CD14-positive monocyte (primary cell): ENCODE measurements at regions not wholly inside any gene's neighbourhood (a gene's known extent, or its start where the extent isn't known, plus 50 kb on each side); places are given as distances from the start of the nearest gene placed in this dataset.
A peak's percentile ranks its signal among the peaks of the same experiment; 100 is the strongest.

ENCODE experiments used
- DNase-seq, 3 donors: peaks; one replicate each; pipeline ENCODE4 v3.0.0-alpha.2; 2011 to 2022
- H2AFZ ChIP-seq: 2 replicates; pipeline ENCODE4 v1.6.0; 2012; ENCODE audit warnings: mild to moderate bottlenecking, low read depth, low read length, inconsistent platforms; ENCODE audit not compliant: insufficient read depth, poor library complexity, severe bottlenecking
- H3K27ac ChIP-seq, 2 donors: 1 replicate in 1 of 2; 2 replicates in 1 of 2; pipeline ENCODE4 v1.5.1; 2012 to 2013; ENCODE audit warnings: low read length in 2 of 2, control low read depth in 1 of 2, inconsistent platforms in 1 of 2, low read depth in 1 of 2, mild to moderate bottlenecking in 1 of 2
- H3K27me3 ChIP-seq, 2 donors: one replicate each; pipeline versions ENCODE4 v1.6.0 to v1.6.1; 2011 to 2013; ENCODE audit warnings: low read length in 2 of 2; ENCODE audit not compliant: control insufficient read depth in 2 of 2, insufficient read depth in 2 of 2
- H3K36me3 ChIP-seq, 2 donors: replicated peaks in 1 of 2; 1 replicate in 1 of 2; 2 replicates in 1 of 2; pipeline versions ENCODE4 v1.5.1 to v1.6.1; 2012 to 2013; ENCODE audit warnings: low read length in 2 of 2, control low read depth in 1 of 2, inconsistent platforms in 1 of 2, mild to moderate bottlenecking in 1 of 2; ENCODE audit not compliant: insufficient read depth in 2 of 2, control insufficient read depth in 1 of 2
- H3K4me1 ChIP-seq, 2 donors: 1 replicate in 1 of 2; 2 replicates in 1 of 2; pipeline versions ENCODE4 v1.5.1 to v1.6.1; 2012 to 2013; ENCODE audit warnings: low read length in 2 of 2, control low read depth in 1 of 2, inconsistent platforms in 1 of 2, mild to moderate bottlenecking in 1 of 2, moderate library complexity in 1 of 2; ENCODE audit not compliant: insufficient read depth in 2 of 2, control insufficient read depth in 1 of 2
- H3K4me2 ChIP-seq: replicated peaks from 2 replicates; pipeline ENCODE3; 2012; ENCODE audit warnings: low read length, moderate library complexity, mild to moderate bottlenecking; ENCODE audit not compliant: poor library complexity, severe bottlenecking; ENCODE audit errors: extremely low read depth
- H3K4me3 ChIP-seq, 3 experiments: fragments of 200-600 bp in 1 of 3; sonication (generic) in 1 of 3; replicated peaks in 1 of 3; 1 replicate in 2 of 3; 2 replicates in 1 of 3; pipeline ENCODE4 v1.5.1; 2011 to 2013; ENCODE audit warnings: low read length in 3 of 3, mild to moderate bottlenecking in 3 of 3, control low read depth in 2 of 3, low read depth in 2 of 3, inconsistent platforms in 1 of 3, moderate library complexity in 1 of 3
- H3K79me2 ChIP-seq: 2 replicates; pipeline ENCODE4 v1.6.0; 2012; ENCODE audit warnings: mild to moderate bottlenecking, control low read depth, inconsistent platforms, low read length, moderate library complexity; ENCODE audit not compliant: insufficient read depth
- H3K9ac ChIP-seq: 2 replicates; pipeline ENCODE4 v1.6.0; 2017; ENCODE audit warnings: low read length, mild to moderate bottlenecking; ENCODE audit not compliant: insufficient read depth, poor library complexity, severe bottlenecking
- H3K9me3 ChIP-seq, 2 donors: replicated peaks in 1 of 2; 1 replicate in 1 of 2; 2 replicates in 1 of 2; pipeline versions ENCODE4 v1.5.1 to v1.6.1; 2012 to 2013; ENCODE audit warnings: low read length in 2 of 2, control low read depth in 1 of 2; ENCODE audit not compliant: control insufficient read depth in 1 of 2, insufficient read depth in 1 of 2
- H4K20me1 ChIP-seq: 2 replicates; pipeline ENCODE4 v1.6.0; 2012; ENCODE audit warnings: mild to moderate bottlenecking, low read length, control low read depth, moderate library complexity; ENCODE audit not compliant: insufficient read depth
- H3K27ac Mint-ChIP-seq, 7 donors: one replicate each; pipeline ENCODE4 v1.8.0; 2020; ENCODE audit warnings: mild to moderate bottlenecking in 7 of 7, mixed read lengths in 7 of 7, moderate library complexity in 6 of 7, inconsistent platforms in 2 of 7
- H3K27me3 Mint-ChIP-seq, 3 donors: one replicate each; pipeline ENCODE4 v1.8.0; 2021 to 2022; ENCODE audit warnings: low read depth in 3 of 3, mild to moderate bottlenecking in 3 of 3, mixed read lengths in 3 of 3, moderate library complexity in 3 of 3, inconsistent platforms in 1 of 3
- H3K36me3 Mint-ChIP-seq, 2 donors: one replicate each; pipeline ENCODE4 v1.8.0; 2020; ENCODE audit warnings: mixed read lengths in 2 of 2, inconsistent platforms in 1 of 2, mild to moderate bottlenecking in 1 of 2
- H3K4me1 Mint-ChIP-seq: one replicate; pipeline ENCODE4 v1.8.0; 2020; ENCODE audit warnings: mild to moderate bottlenecking, mixed read lengths
- H3K4me3 Mint-ChIP-seq, 2 donors: one replicate each; pipeline ENCODE4 v1.8.0; 2020; ENCODE audit warnings: mild to moderate bottlenecking in 2 of 2, mixed read lengths in 2 of 2, moderate library complexity in 1 of 2
- H3K9me3 Mint-ChIP-seq, 7 donors: one replicate each; pipeline ENCODE4 v1.8.0; 2020 to 2022; ENCODE audit warnings: mixed read lengths in 7 of 7, mild to moderate bottlenecking in 6 of 7, moderate library complexity in 6 of 7, inconsistent platforms in 2 of 7
- CTCF ChIP-seq: fragments of 200-600 bp; IDR thresholded peaks from one replicate; pipeline ENCODE4 v1.8.0; 2022; ENCODE audit warnings: antibody characterized with exemption, mild to moderate bottlenecking
- WGBS: methylation state at CpG from one replicate; pipeline ENCODE4 v1.1.5; 2013; ENCODE audit warnings: missing lambda C conversion rate; ENCODE audit not compliant: insufficient coverage; 5-methylcytosine and 5-hydroxymethylcytosine counted together
- intact Hi-C, 2 donors: fragments of 100-400 bp; cut with micrococcal nuclease; formaldehyde crosslinking; loops; one replicate each; pipeline versions ENCODE4 v1.15.0 to v1.15.1; 2023

DNA sequence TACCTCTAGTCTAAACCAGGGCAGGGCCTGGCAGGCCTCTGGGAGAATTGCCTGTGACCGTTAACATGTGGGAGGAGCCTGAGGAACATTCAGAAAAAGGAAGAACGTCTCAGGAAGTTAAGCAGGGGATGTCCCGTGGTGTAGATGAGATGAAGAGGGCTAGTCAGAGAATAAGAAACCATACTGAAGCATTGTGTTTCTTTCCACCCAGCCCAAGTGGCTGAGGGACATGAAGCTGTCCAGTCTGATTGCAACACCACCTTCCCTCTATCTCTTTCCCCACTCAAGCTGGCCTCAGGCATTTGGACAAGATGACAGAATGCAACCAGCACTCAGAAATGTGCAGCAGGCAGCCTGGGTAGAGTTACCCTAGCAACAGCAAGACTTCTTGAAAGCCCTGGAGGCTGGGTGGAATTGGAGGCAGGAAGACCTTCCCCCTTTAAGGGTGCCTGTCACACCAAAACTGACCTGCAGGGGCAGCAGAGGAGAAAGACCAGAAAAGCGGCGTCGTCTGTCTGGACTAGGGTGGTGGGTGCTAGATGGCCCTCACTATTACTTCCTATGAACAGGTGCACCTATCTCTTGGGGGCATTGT, 186.1 kb downstream of the UNC5CL start:
- Histone ChIP-seq H4K20me1 (no peaks in the 10 kb centered on the region), H3K27ac (no peak overlapping the region), H3K27me3 (no peaks in the 10 kb centered on the region), H3K9me3 (no peaks in the 10 kb centered on the region), H3K4me2 (no peak overlapping the region), H3K9ac (no peak overlapping the region), H3K4me3 (no peak overlapping the region), H2AFZ (no peak overlapping the region), H3K4me1 (peaks cover 3 to 5% of the 10 kb centered on the region in 2 donors), H3K36me3 (no peaks in the 10 kb centered on the region), H3K79me2 (no peaks in the 10 kb centered on the region)
- H3K4me3 Mint-ChIP-seq, result no peak overlapping the region
- H3K4me1 Mint-ChIP-seq, result peaks cover 8% of the 10 kb centered on the region
- no peaks in the 10 kb centered on the region for H3K36me3 Mint-ChIP-seq
- DNase-seq, result peak; percentile 8 to 60 (median 34)
- WGBS, result 0% methylated on average over 1 of the region's 6 CpGs
- H3K27ac Mint-ChIP-seq, result peak overlapping the region in 4 of 7 donors; percentile 2 to 75 (median 52)
- peak; percentile 42 for TF ChIP-seq CTCF
- peaks cover 1 to 8% (median 6%) of the 10 kb centered on the region in 3 donors for H3K27me3 Mint-ChIP-seq
- peaks cover 0 to 7% (median 0%) of the 10 kb centered on the region in 7 donors for H3K9me3 Mint-ChIP-seq
- intact Hi-C loops, result no loop called here

- Histone ChIP-seq H3K79me2 (no peaks in the 10 kb centered on the region), H3K4me1 (peaks cover 3 to 5% of the 10 kb centered on the region in 2 donors), H3K4me3 (no peak overlapping the region), H3K27ac (no peak overlapping the region), H4K20me1 (no peaks in the 10 kb centered on the region), H3K9ac (no peak overlapping the region), H3K36me3 (no peaks in the 10 kb centered on the region), H3K27me3 (no peaks in the 10 kb centered on the region), H3K9me3 (no peaks in the 10 kb centered on the region), H3K4me2 (no peak overlapping the region), H2AFZ (no peak overlapping the region)
- no CpG with 5 or more reads among the region's 3 CpGs for WGBS
- H3K4me1 Mint-ChIP-seq, result peaks cover 8% of the 10 kb centered on the region
- intact Hi-C loops, result no loop called here
- H3K4me3 Mint-ChIP-seq, result no peak overlapping the region
- no peak for TF ChIP-seq CTCF
- DNase-seq, result no peak
- peaks cover 0 to 5% (median 0%) of the 10 kb centered on the region in 7 donors for H3K9me3 Mint-ChIP-seq
- H3K36me3 Mint-ChIP-seq, result no peaks in the 10 kb centered on the region
- H3K27ac Mint-ChIP-seq, result no peak overlapping the region
- H3K27me3 Mint-ChIP-seq, result peaks cover 5 to 10% (median 9%) of the 10 kb centered on the region in 3 donors
Measured at GRCh38 chr6:40849546-40849945, 189.5 kb downstream of the UNC5CL start.
